GM19452 (cell line): ENCODE measurements at regions not wholly inside any gene's neighbourhood (a gene's known extent, or its start where the extent isn't known, plus 50 kb on each side); places are given as distances from the start of the nearest gene placed in this dataset.
"Not testable (repeated sequence)": the region's sequence is repeated elsewhere in the genome, so short reads cannot be mapped to it uniquely, and the experiment has no call there.

Experiments
- ATAC-seq: cut with Tn5 transposase; IDR thresholded peaks from one replicate; pipeline ENCODE4 v1.9.1; 2021; ENCODE audit not compliant: unreplicated experiment

DNA sequence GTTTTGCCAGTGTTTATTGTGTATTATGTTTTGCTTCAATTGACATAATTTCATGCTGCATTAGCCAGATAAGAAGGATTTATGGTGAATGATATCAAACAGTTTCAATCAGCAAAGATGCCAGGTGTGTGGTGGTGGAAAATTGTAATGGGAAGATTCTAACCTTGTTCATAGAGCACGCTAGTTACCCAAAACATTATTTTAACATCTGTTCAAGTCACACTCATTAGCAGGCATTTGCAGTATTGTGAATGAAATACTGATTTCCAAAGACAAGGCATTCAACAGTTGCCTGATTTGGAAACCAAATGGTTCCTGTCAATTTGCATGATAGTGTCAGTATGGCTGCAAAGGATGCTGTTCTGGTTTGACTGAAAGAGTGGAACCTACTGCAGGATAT, 129.7 kb downstream of the EPC1 start:
- no peak for ATAC-seq

- ATAC-seq, result not testable (repeated sequence)
Observed at GRCh38 chr10:32213838-32214237, 133.1 kb downstream of the EPC1 start.

DNA sequence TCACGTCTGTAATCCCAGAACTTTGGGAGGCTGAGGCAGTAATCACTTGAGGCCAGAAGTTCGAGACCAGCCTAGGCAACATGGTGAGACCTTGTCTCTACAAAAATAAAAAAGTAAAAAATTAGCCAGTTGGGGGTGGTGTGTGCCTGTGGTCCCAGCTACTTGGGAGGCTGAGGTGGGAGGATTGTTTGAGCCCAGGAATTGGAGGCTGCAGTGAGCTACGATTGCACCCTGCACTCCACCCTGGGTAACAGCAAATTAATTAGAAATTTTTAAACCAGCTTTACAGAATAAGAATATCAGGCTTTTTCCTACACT, 136.0 kb downstream of the EPC1 start:
- no peak for ATAC-seq

GRCh38 chr10:32210306-32211045, 136.5 kb downstream of the EPC1 start:
- ATAC-seq, result no peak

DNA sequence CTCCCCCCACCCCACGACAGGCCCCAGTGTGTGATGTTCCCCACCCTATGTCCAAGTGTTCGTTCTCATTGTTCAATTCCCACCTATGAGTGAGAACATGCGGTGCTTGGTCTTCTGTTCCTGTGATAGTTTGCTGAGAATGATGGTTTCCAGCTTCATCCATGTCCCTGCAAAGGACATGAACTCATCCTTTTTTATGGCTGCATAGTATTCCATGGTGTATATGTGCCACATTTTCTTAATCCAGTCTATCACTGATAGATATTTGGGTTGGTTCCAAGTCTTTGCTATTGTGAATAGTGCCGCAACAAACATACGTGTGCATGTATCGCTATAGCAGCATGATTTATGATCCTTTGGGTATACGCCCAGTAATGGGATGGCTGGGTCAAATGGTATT, 139.0 kb downstream of the EPC1 start:
- ATAC-seq, result not testable (repeated sequence)

DNA sequence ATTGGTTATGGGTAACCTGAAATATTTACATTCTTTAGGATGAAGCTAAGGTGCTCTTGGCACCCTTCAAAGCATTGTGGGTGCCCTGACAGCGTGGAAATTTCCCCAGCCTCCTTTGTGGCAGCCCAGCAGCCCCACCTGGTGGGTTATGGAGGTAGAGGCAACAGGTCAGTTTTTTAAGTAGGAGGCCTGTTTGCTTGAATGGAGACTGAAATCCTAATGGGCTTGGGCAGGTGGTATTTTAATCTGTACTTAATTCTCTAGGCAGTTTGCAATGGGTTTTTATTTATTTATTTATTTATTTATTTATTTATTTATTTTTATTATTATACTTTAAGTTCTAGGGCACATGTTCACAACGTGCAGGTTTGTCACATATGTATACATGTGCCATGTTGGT, 139.4 kb downstream of the EPC1 start:
- no peak for ATAC-seq

GRCh38 chr10:32205670-32206069, 141.3 kb downstream of the EPC1 start:
- no peak for ATAC-seq

DNA sequence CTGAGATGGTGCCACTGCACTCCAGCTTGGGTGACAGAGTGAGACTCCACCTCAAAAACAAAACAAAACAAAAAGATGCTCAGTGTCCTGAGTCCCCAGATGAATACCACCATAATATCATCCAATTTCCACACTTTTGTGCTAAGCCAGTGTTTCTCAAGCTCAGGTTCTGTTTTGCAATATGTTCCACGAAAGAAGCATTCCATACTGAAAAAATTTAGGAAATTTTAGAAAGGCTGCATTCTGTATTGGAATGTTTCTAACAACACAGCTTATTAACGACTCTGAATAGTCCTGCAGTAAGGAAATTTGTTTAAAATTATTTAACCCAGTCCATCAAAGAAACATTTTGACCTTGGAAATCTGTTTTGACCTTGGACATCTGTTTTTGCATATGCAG, 142.4 kb downstream of the EPC1 start:
- no peak for ATAC-seq

GRCh38 chr10:32199714-32200394, 143.6 kb upstream of the KIF5B start:
- no peak for ATAC-seq

DNA sequence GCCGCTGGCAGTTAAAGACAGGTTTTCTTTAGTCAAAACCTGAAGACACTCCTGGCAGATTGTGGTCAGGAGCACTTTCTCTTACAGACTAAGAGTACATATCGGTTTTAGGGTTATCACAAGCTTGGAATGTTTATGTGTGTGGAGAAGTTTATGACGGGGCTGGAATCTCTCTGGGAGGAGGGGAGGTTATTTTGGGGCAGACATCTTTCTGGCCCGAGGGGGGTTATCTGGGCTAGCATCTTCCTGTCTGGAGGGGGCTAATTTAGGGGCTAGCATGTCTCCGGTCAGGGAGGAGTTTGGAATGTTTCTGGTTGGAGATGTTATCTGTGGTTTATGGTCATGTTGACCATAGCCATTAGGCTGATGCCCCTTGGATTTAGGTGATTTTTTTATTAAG, 141.2 kb upstream of the KIF5B start:
- no peak for ATAC-seq

DNA sequence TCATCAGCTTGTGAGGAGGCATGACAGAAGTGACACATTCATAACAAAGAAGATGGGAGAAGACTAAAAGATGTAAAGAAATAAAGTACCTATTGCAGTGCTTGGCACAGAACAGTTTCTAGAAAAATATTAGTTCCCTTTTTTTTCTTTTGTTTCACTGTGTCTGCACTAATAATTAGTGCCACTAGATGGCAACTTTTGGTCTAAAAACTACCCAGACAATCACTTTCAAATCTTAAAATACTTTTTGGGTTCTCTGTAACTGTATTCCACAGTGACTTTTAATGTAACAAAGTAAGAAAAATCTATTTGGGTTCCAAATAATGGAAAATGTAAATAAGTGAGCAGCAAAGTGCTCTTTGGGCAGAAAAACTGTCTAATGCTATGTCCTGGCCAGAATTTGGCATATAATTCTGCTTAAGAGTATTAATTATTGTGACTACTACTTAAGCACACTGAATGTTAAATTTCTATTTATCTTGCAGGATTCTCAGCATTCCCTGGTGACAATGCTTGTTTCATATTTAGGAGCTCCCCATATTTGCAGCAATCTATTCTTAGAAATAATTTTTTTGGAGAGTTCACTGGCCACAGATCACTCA, 134.8 kb upstream of the KIF5B start:
- ATAC-seq, result no peak

DNA sequence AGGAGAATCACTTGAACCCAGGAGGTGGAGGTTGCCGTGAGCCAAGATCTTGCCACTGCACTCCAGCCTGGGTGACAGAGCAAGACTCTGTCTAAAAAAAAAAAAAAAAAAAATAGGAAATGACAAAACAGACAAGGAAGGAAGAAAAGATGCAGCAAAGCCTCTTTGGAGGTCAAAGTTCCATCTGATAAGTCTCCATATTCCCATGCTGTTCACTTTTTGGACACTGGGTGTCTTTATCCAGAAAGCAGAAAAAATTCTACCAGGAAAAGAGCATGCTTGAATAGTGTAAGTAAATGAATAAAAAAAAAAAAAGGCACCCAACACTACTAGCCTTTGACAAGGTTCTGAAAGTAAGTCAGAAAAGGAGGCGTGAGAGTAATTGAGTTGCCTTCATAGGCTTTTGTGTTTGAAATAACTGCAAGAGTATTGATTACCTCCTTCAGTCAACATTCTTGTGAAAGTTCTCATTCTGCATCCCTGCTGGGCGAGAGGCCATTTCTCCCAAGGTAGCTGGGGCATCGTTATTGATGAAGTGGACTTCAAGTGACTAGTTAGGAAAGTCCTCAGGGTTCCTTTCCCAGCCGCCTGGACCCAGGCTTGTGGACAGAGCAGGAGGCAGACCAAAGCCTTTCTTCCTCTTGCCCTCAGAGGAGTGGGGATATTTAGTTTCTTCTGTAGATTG, 133.3 kb upstream of the KIF5B start:
- no peak for ATAC-seq

- ATAC-seq, result not testable (repeated sequence)
Observed at GRCh38 chr10:32188601-32189000, 132.4 kb upstream of the KIF5B start.

- ATAC-seq, result no peak
Observed at GRCh38 chr10:32187686-32188085, 131.5 kb upstream of the KIF5B start.

DNA sequence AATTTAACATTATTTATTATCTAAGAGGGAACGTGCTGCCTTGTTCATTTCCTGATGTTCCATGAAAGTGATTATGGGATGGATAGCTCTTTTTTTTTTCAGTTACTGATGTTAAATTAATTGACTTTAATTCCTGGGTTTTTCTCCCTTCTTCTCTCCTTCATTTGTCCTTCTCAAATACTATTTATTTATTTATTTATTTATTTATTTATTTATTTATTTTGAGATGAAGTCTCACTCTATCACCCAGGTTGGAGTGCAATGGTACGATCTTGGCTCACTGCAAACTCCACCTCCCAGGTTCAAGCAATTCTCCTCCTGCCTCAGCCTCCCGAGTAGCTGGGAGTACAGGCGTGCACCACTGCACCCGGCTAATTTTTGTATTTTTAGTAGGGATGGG, 127.4 kb upstream of the KIF5B start:
- ATAC-seq, result not testable (repeated sequence)

DNA sequence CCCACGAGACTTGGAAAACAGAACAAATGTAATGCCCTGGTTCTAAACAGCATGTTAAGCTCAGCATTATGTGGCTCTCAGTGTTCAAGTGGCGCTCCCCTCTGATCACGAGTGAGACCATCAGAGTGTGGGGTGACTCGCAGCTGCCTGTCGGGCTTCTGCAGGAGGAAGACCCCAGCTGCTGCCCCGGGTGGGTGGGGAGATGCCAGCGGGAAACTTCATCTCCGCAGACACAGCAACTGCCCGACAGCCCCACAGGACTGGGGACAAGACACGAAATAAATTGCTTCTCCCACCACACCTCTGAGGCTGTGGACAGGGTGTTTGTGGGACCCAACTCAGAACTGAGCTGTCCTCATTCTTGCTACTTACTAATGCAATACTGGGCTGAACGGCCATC, 126.3 kb upstream of the KIF5B start:
- no peak for ATAC-seq

DNA sequence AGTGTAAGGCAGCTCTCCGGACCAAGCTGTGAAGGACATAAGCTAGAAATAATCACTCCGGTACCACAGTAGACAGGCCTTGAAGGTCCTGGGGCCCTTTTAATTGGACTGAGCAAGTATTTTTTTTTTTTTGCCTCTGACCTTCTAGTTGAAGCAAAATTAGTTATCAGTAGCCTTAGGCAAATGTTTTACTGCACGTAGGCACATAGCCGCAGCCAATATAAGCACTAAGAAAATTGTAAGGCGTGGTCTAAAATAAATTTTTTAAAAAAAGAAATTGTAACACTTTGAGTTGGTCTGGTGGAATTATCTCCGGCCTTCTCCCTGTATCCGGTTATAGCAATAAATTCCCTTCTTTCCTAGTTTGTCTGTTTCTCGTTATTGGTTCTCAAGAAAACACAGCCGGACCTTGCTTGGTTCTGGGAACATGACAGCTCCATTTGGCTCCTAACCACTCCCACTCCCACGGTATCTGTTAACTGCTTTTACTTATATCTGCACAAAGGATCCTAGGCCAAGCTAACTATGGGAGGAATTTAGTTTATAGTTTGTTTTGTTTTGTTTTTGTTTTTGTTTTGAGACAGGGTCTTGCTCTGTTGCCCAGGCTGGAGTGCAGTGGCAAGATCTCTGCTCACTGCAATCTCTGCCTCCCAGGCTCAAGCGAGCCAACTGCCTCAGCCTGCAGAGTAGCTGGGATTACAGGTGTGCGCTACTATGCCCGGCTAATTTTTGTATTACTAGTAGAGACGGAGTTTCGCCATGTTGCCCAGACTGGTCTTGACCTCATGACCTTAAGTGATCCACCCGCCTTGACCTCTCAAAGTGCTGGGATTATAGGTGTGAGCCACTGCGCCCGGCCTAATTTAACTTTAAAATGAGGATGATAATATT, 124.4 kb upstream of the KIF5B start:
- ATAC-seq, result no peak

GRCh38 chr10:32179836-32180235, 123.6 kb upstream of the KIF5B start:
- ATAC-seq, result no peak

GRCh38 chr10:32177594-32177993, 121.4 kb upstream of the KIF5B start:
- not testable (repeated sequence) for ATAC-seq

- no peak for ATAC-seq
Observed at GRCh38 chr10:32175629-32176028, 119.4 kb upstream of the KIF5B start.

GRCh38 chr10:32174349-32174893, 118.2 kb upstream of the KIF5B start:
- no peak for ATAC-seq
